Fibroblast of gingiva (primary cell): ENCODE measurements at regions not wholly inside any gene's neighbourhood (a gene's known extent, or its start where the extent isn't known, plus 50 kb on each side); places are given as distances from the start of the nearest gene placed in this dataset.

Experiments used
- DNase-seq: peaks from one replicate; pipeline ENCODE4 v3.0.0-alpha.2; 2011; ENCODE audit warnings: low read depth

- DNase-seq, result no peak
Measured at GRCh38 chr6:53413326-53413725, 64.6 kb upstream of the ELOVL5 start.

GRCh38 chr6:53412751-53413150 is 64.0 kb upstream of the ELOVL5 start:
- peak; percentile 59 for DNase-seq

- DNase-seq, result no peak
Measured at GRCh38 chr6:53412021-53412715, 63.4 kb upstream of the ELOVL5 start.

GRCh38 chr6:53411451-53411850 is 62.7 kb upstream of the ELOVL5 start:
- DNase-seq, result no peak

- DNase-seq, result peak; percentile 46
Measured at GRCh38 chr6:53410508-53411258, 61.9 kb upstream of the ELOVL5 start.

GRCh38 chr6:53408826-53409225 is 60.1 kb upstream of the ELOVL5 start:
- no peak for DNase-seq

GRCh38 chr6:53399027-53399344 is 50.2 kb upstream of the ELOVL5 start:
- no peak for DNase-seq

GRCh38 chr6:53398247-53399026 is 49.7 kb upstream of the ELOVL5 start:
- no peak for DNase-seq
